Adrenal gland (tissue), 9 donors: ENCODE measurements at regions not wholly inside any gene's neighbourhood (a gene's known extent, or its start where the extent isn't known, plus 50 kb on each side); places are given as distances from the start of the nearest gene placed in this dataset.

Source experiments
- DNase-seq, 7 donors: peaks; one replicate each; pipeline ENCODE4 v3.0.0-alpha.2; 2019 to 2020
- H3K27ac ChIP-seq, 5 donors: fragments of 200-600 bp; sonication (generic) in 4 of 5; 1 replicate in 3 of 5; 2 replicates in 2 of 5; pipeline versions ENCODE4 v1.5.1 to v1.8.0; 2016 to 2020; ENCODE audit warnings: mild to moderate bottlenecking in 1 of 5
- H3K27me3 ChIP-seq: fragments of 200-600 bp; 2 replicates; pipeline ENCODE4 v1.8.0; 2021
- H3K36me3 ChIP-seq, 2 donors: fragments of 200-600 bp; replicated peaks in 1 of 2; 1 replicate in 1 of 2; 2 replicates in 1 of 2; pipeline versions ENCODE4 v1.5.1 to v1.8.0; 2018 to 2022
- H3K4me1 ChIP-seq, 2 donors: fragments of 200-600 bp; replicated peaks in 1 of 2; 1 replicate in 1 of 2; 2 replicates in 1 of 2; pipeline versions ENCODE4 v1.5.1 to v1.8.0; 2018 to 2021
- H3K4me3 ChIP-seq, 4 donors: fragments of 200-600 bp; sonication (generic) in 3 of 4; one replicate each; pipeline ENCODE4 v1.5.1; 2016 to 2018
- H3K9me3 ChIP-seq, 3 donors: fragments of 200-600 bp; sonication (generic) in 1 of 3; replicated peaks in 1 of 3; 1 replicate in 2 of 3; 2 replicates in 1 of 3; pipeline versions ENCODE4 v1.5.1 to v1.8.0; 2016 to 2021
- POLR2A ChIP-seq, 2 donors: fragments of 450-650 bp; IDR thresholded peaks; one replicate each; pipeline ENCODE4 v1.6.1; 2017; ENCODE audit warnings: antibody characterized with exemption in 2 of 2, mild to moderate bottlenecking in 2 of 2, moderate library complexity in 1 of 2
- WGBS, 4 donors: extraction: QIAGEN DNeasy Blood & Tissue Kit in 2 of 4; methylation state at CpG; one replicate each; pipeline versions ENCODE4 v1.1.5 to v1.1.7; 2013 to 2017; 5-methylcytosine and 5-hydroxymethylcytosine counted together
- intact Hi-C, 2 donors: fragments of 100-400 bp; cut with DNase I; formaldehyde crosslinking; loops; one replicate each; pipeline versions ENCODE4 v1.14.1 to v1.15.0; 2022 to 2023
- TF ChIP-seq, protein P1 (sequence below), 6 experiments: fragments of 450-650 bp in 4 of 6; fragments of 200-600 bp in 2 of 6; sonication (generic) in 1 of 6; IDR thresholded peaks; 1 replicate in 5 of 6; 2 replicates in 1 of 6; pipeline versions ENCODE4 v1.5.1 to v1.8.0; 2016 to 2021; ENCODE audit warnings: antibody characterized with exemption in 6 of 6, mild to moderate bottlenecking in 2 of 6, moderate library complexity in 1 of 6
- donor health status: healthy with polysubstance abuse.
- donor health status: Bipolar disorder and iron deficiency.
- donor health status: DM: yes; HTN: yes; CAD: no.
- donor health status: DM: no; HTN: no; CAD: no.
- donor health status: DM: no; HTN: no; CAD: no.

DNA sequence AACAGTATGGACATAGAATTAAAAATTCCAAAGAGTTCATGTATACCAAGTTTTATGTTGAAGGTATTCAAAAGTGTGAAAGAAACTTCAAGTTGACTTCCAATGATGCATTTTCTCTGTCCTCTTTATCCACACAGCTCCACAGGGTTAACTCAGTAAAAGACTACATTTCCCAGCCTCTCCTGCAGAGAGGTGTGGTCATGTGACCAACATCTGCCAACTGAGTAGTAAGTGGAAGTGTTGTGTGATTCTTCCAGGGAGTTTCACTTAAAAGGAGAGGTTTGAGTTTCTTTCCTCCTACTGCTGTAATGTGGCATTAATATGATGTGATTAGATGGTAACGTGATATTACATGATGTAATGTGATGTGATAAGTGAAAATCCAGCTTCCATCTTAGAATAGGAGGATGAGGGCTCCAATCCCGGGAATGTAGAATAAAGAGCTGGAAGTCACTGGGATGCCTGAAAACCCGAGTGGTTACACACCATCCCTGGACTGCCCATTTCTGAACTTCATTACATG, 280.6 kb downstream of the ARRDC4 start:
- Histone ChIP-seq H3K9me3 (no peaks in the 10 kb centered on the region), H3K36me3 (no peaks in the 10 kb centered on the region), H3K4me1 (no peaks in the 10 kb centered on the region), H3K27me3 (no peaks in the 10 kb centered on the region), H3K4me3 (no peak overlapping the region), H3K27ac (no peak overlapping the region)
- TF ChIP-seq POLR2A (IDR thresholded peaks at IDR 0.05): no peak
- TF ChIP-seq, protein P1, sequence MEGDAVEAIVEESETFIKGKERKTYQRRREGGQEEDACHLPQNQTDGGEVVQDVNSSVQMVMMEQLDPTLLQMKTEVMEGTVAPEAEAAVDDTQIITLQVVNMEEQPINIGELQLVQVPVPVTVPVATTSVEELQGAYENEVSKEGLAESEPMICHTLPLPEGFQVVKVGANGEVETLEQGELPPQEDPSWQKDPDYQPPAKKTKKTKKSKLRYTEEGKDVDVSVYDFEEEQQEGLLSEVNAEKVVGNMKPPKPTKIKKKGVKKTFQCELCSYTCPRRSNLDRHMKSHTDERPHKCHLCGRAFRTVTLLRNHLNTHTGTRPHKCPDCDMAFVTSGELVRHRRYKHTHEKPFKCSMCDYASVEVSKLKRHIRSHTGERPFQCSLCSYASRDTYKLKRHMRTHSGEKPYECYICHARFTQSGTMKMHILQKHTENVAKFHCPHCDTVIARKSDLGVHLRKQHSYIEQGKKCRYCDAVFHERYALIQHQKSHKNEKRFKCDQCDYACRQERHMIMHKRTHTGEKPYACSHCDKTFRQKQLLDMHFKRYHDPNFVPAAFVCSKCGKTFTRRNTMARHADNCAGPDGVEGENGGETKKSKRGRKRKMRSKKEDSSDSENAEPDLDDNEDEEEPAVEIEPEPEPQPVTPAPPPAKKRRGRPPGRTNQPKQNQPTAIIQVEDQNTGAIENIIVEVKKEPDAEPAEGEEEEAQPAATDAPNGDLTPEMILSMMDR (IDR thresholded peaks at IDR 0.05): no peak
- intact Hi-C loops: no loop called here
- DNase-seq: no peak
- 58 to 76% (median 70%) methylated on average over 3 of the region's 3 CpGs for WGBS, 4 donors

DNA sequence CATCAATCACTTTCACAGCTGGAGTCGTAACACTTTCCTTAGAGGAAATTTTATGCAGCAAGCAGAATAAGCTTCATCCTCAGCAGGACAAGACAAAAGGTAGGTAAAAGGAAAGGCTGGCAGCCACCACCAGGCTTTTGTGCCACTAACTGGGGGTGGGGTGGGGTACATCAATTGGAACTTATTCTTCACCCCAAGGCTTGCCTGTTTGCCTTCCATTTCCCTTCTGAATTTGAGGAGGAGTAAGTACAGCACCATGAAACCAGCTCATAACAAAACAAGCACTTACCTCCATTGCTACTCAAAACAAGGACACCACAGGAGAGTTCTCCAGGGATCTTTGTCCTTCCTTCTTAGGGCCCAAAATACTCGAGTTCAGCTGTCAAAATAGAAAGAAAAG, 296.8 kb downstream of the ARRDC4 start:
- no peak overlapping the region for H3K27ac ChIP-seq
- H3K36me3 ChIP-seq: no peaks in the 10 kb centered on the region
- no peaks in the 10 kb centered on the region for H3K27me3 ChIP-seq
- DNase-seq: no peak
- TF ChIP-seq, protein P1 (IDR thresholded peaks at IDR 0.05): no peak
- no peak for TF ChIP-seq POLR2A (IDR thresholded peaks at IDR 0.05)
- H3K4me1 ChIP-seq: no peaks in the 10 kb centered on the region
- no peaks in the 10 kb centered on the region for H3K9me3 ChIP-seq
- H3K4me3 ChIP-seq: no peak overlapping the region
- intact Hi-C loops: no loop called here
- WGBS, 4 donors: 0 to 24% (median 11%) methylated on average over 2 of the region's 2 CpGs

DNA sequence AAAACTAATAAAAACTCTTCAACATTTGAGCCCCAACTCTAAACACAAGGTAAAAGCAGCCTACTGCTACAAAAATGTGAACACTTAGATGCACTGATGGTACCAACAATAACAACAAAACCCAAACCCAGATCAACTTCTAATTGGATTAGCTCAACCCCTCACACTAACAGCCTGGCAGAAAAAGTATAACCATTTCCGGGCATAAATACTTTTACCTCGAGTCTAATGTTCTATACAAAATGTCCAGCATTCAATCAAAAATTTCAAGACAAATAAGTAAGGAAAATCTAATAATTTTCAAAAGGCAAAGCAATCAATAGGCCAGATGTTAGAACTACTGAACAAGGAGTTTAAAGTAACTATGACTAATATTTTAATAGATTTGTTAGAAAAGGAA, 303.3 kb downstream of the ARRDC4 start:
- intact Hi-C loops: no loop called here
- no peak overlapping the region for H3K4me3 ChIP-seq
- H3K4me1 ChIP-seq: no peaks in the 10 kb centered on the region
- no peak overlapping the region for H3K27ac ChIP-seq
- no peak for DNase-seq
- H3K36me3 ChIP-seq: no peaks in the 10 kb centered on the region
- no peaks in the 10 kb centered on the region for H3K9me3 ChIP-seq
- WGBS, 4 donors: 78 to 82% (median 79%) methylated on average over 2 of the region's 2 CpGs
- TF ChIP-seq, protein P1 (IDR thresholded peaks at IDR 0.05): no peak
- no peak for TF ChIP-seq POLR2A (IDR thresholded peaks at IDR 0.05)
- H3K27me3 ChIP-seq: no peaks in the 10 kb centered on the region

DNA sequence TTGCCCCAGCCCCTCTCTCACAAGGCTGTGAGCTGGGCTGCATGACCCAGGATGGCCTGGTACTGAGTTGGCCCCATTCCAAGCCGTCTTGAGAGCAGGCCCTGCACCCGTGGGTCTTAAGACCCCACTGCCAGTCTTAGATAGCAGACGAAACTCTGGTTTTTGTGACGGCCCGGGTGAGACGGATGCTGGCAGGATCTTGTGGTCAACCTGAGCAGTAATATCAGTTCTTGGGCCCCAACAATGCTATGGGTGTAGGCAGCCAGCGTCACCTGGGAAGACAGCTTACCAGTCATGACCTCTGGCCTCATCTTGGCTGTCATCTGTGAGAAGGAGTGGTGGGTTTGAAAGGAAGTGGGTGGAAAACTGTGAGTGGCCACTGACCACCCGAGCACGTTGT, 305.8 kb downstream of the ARRDC4 start:
- no peaks in the 10 kb centered on the region for H3K9me3 ChIP-seq
- TF ChIP-seq, protein P1 (IDR thresholded peaks at IDR 0.05): no peak
- TF ChIP-seq POLR2A (IDR thresholded peaks at IDR 0.05): no peak
- DNase-seq: no peak

More for the DNA sequence above, 305.8 kb downstream of the ARRDC4 start:
- Histone ChIP-seq H3K4me3 (no peak overlapping the region), H3K27ac (no peak overlapping the region), H3K4me1 (no peaks in the 10 kb centered on the region), H3K36me3 (no peaks in the 10 kb centered on the region), H3K27me3 (no peaks in the 10 kb centered on the region)
- intact Hi-C loops: no loop called here
- 74 to 83% (median 76%) methylated on average over 6 to 9 of the region's 9 CpGs for WGBS, 4 donors
